Esophagus squamous epithelium (tissue), 5 donors: ENCODE measurements at regions not wholly inside any gene's neighbourhood (a gene's known extent, or its start where the extent isn't known, plus 50 kb on each side); places are given as distances from the start of the nearest gene placed in this dataset.

Source experiments
- DNase-seq: peaks from one replicate; lab custom pipeline; 2025; lab: John Stamatoyannopoulos, UW
- H3K27ac ChIP-seq, 4 donors: fragments of 200-600 bp; sonication (generic); one replicate each; pipeline ENCODE4 v1.5.1; 2016 to 2019; ENCODE audit warnings: mild to moderate bottlenecking in 1 of 4
- H3K27me3 ChIP-seq, 4 donors: fragments of 200-600 bp; sonication (generic); 1 replicate in 3 of 4; 2 replicates in 1 of 4; pipeline versions ENCODE4 v1.5.1 to v1.6.0; 2017 to 2021; ENCODE audit warnings: antibody characterized with exemption in 1 of 4
- H3K36me3 ChIP-seq, 3 donors: fragments of 200-600 bp; sonication (generic); one replicate each; pipeline ENCODE4 v1.5.1; 2016 to 2019
- H3K4me1 ChIP-seq, 3 donors: fragments of 200-600 bp; sonication (generic); one replicate each; pipeline ENCODE4 v1.5.1; 2017 to 2019
- H3K4me3 ChIP-seq, 4 donors: fragments of 200-600 bp; sonication (generic); 1 replicate in 3 of 4; 2 replicates in 1 of 4; pipeline ENCODE4 v1.5.1; 2016 to 2019; ENCODE audit warnings: mild to moderate bottlenecking in 2 of 4, moderate library complexity in 1 of 4
- H3K9me3 ChIP-seq, 3 donors: fragments of 200-600 bp; sonication (generic); one replicate each; pipeline ENCODE4 v1.5.1; 2016 to 2019
- CTCF ChIP-seq, 6 experiments: fragments of 450-650 bp in 4 of 6; fragments of 200-600 bp in 2 of 6; sonication (generic) in 2 of 6; IDR thresholded peaks; one replicate each; pipeline ENCODE4 v1.5.1; 2016 to 2019; ENCODE audit warnings: antibody characterized with exemption in 6 of 6, mild to moderate bottlenecking in 4 of 6, moderate library complexity in 4 of 6
- POLR2A ChIP-seq, 4 donors: fragments of 450-650 bp; IDR thresholded peaks; one replicate each; pipeline ENCODE4 v1.6.1; 2017; ENCODE audit warnings: antibody characterized with exemption in 4 of 4, mild to moderate bottlenecking in 4 of 4, moderate library complexity in 3 of 4
- WGBS, 2 donors: methylation state at CpG; one replicate each; pipeline ENCODE4 v1.1.5; 2018; 5-methylcytosine and 5-hydroxymethylcytosine counted together
- intact Hi-C: fragments of 100-400 bp; cut with DNase I; formaldehyde crosslinking; loops from one replicate; pipeline ENCODE4 v1.15.0; 2022
- small RNA-seq, 4 donors: library from RNA; depleted of rRNA; stranded (forward); fragments of <200 nt; gene quantifications; one replicate each; pipeline ENCODE3, GENCODE V24; 2016
- donor health status: DM: yes; HTN: yes; CAD: no.

GRCh38 chr4:115171220-115171619 lies 57.8 kb upstream of the NDST4 start:
- DNase-seq = no peak
- TF ChIP-seq POLR2A (IDR thresholded peaks at IDR 0.05) = no peak
- no peak for TF ChIP-seq CTCF (IDR thresholded peaks at IDR 0.05)
- Histone ChIP-seq H3K27ac (no peak overlapping the region), H3K36me3 (no peaks in the 10 kb centered on the region), H3K4me3 (no peak overlapping the region), H3K9me3 (no peaks in the 10 kb centered on the region), H3K27me3 (no peaks in the 10 kb centered on the region), H3K4me1 (no peaks in the 10 kb centered on the region)
- intact Hi-C loops = no loop called here
- WGBS, 2 donors = 74 to 81% methylated on average over 1 of the region's 1 CpG

- Histone ChIP-seq H3K36me3 (no peaks in the 10 kb centered on the region), H3K27ac (no peak overlapping the region), H3K27me3 (no peaks in the 10 kb centered on the region), H3K4me1 (no peaks in the 10 kb centered on the region), H3K4me3 (no peak overlapping the region), H3K9me3 (no peaks in the 10 kb centered on the region)
- DNase-seq = no peak
- intact Hi-C loops = no loop called here
- no peak for TF ChIP-seq CTCF (IDR thresholded peaks at IDR 0.05)
- TF ChIP-seq POLR2A (IDR thresholded peaks at IDR 0.05) = no peak
These were observed 52.1 kb upstream of the NDST4 start for GRCh38 chr4:115165503-115165902.

Small RNA genes lying in the stretch of these regions (small RNA-seq; reads per million reads assigned to genes)
- 0 reads per million in 4 donors for gene RNU6-119P
